Ishikawa (cell line): ENCODE measurements at regions not wholly inside any gene's neighbourhood (a gene's known extent, or its start where the extent isn't known, plus 50 kb on each side); places are given as distances from the start of the nearest gene placed in this dataset.

Source experiments
- CREB1 ChIP-seq: IDR thresholded peaks from 2 replicates; pipeline ENCODE4 v1.6.1; 2012; ENCODE audit warnings: low read depth
- EGR1 ChIP-seq: IDR thresholded peaks from 2 replicates; pipeline ENCODE4 v1.6.1; 2012
- EP300 ChIP-seq: IDR thresholded peaks from 2 replicates; pipeline ENCODE4 v1.6.1; 2012; ENCODE audit warnings: borderline replicate concordance
- MAX ChIP-seq: IDR thresholded peaks from 2 replicates; pipeline ENCODE4 v1.6.1; 2012
- RAD21 ChIP-seq: IDR thresholded peaks from 2 replicates; pipeline ENCODE4 v1.6.1; 2012; ENCODE audit warnings: low read depth
- REST ChIP-seq: IDR thresholded peaks from 2 replicates; pipeline ENCODE4 v1.6.1; 2012; ENCODE audit warnings: low read depth, mild to moderate bottlenecking
- TAF1 ChIP-seq: IDR thresholded peaks from 2 replicates; pipeline ENCODE4 v1.6.1; 2012; ENCODE audit warnings: low read depth, mild to moderate bottlenecking
- YY1 ChIP-seq: IDR thresholded peaks from 2 replicates; pipeline ENCODE4 v1.6.1; 2012; ENCODE audit warnings: low read depth
- TF ChIP-seq, protein P1 (sequence below): IDR thresholded peaks from 2 replicates; pipeline ENCODE4 v1.6.1; 2012

DNA sequence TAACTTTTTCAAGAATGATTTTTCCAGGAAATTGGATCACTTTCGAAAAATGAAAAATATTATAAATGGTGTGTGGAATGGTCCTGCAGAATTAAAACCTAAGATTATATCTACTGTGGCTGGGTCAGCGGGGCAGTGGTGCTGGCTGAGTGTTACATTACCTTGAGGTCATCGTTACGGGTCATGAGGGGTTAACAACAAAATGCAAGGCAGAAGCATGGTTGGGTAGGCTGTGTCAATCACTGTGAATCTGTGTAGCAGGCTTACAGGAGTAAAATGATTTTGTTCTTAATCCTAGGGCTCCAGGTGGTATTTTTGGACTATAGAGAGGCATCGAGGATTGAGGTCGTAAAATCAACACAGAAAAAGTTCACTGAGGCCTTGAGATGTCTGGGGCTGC, 105.2 kb upstream of the AMOT start:
- TF ChIP-seq YY1 (no peak), RAD21 (no peak), MAX (no peak), TAF1 (no peak), EP300 (no peak), CREB1 (no peak), EGR1 (no peak), REST (no peak)
- TF ChIP-seq, protein P1, sequence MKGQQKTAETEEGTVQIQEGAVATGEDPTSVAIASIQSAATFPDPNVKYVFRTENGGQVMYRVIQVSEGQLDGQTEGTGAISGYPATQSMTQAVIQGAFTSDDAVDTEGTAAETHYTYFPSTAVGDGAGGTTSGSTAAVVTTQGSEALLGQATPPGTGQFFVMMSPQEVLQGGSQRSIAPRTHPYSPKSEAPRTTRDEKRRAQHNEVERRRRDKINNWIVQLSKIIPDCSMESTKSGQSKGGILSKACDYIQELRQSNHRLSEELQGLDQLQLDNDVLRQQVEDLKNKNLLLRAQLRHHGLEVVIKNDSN = no peak
